Bronchial epithelial cell (primary cell): ENCODE measurements at regions not wholly inside any gene's neighbourhood (a gene's known extent, or its start where the extent isn't known, plus 50 kb on each side); places are given as distances from the start of the nearest gene placed in this dataset.
A peak's percentile ranks its signal among the peaks of the same experiment; 100 is the strongest.

Experiments used
- DNase-seq: peaks from one replicate; pipeline ENCODE4 v3.0.0-alpha.2; 2010; ENCODE audit warnings: low read depth
- FAIRE-seq: peaks from 2 replicates; lab custom pipeline; 2011; peaks lifted over from hg19 to GRCh38; lab: Jason Lieb, UNC
- H3K27me3 ChIP-seq: 2 replicates; pipeline ENCODE4 v1.5.1; 2011; ENCODE audit warnings: low read length; ENCODE audit not compliant: control insufficient read depth, insufficient read depth
- H3K36me3 ChIP-seq: 2 replicates; pipeline ENCODE4 v1.5.1; 2011; ENCODE audit warnings: low read length; ENCODE audit not compliant: control insufficient read depth, insufficient read depth
- H3K4me3 ChIP-seq: 2 replicates; pipeline ENCODE4 v1.5.1; 2011; ENCODE audit warnings: mild to moderate bottlenecking, low read depth, low read length, control low read depth
- CTCF ChIP-seq: IDR thresholded peaks from 2 replicates; pipeline ENCODE4 v1.5.1; 2011; ENCODE audit warnings: mild to moderate bottlenecking, moderate library complexity, low read length, control low read depth, inconsistent platforms; ENCODE audit not compliant: insufficient read depth, severe bottlenecking

DNA sequence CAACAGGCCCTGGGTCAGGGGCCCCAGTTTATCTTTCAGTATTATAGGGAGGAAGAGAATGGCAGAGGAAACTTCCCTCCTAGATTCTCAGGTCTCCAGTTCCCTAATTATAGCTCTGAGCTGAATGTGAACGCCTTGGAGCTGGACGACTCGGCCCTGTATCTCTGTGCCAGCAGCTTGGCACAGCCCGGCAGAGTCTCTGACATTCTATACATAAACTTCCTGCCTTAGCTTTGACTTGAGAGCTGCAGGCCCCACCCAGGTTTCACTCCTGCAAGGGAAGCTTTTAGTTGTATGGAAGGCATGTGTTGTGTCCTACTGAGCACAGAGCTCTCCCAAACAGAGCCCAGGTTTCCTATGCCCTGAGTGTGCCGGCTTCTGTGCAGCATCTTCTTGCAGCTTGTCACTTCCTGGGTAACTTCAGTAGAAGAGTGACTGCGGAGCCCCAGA is 205.6 kb upstream of the PRSS58 start:
- TF ChIP-seq CTCF, result no peak

DNA sequence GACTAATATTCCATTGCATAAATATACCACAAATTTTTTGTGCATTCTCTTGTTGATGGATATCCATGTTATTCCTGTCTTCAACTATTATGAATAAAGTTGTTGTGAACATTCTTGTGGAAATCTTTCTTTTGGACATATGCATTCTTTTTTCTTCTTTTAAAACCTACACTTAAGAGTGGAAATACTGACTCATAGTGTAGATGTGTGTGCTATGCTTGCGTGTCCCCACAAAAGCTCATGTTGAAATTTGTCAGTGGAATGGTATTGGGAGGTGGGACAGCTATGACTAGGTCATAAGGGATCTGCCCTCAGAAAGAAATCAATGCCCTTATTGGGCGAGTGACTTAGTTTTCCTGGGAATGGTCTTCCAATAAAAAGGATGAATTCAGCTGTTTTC is 203.6 kb upstream of the PRSS58 start:
- H3K36me3 ChIP-seq, result no peaks in the 10 kb centered on the region
- no peak for TF ChIP-seq CTCF
- no peak for FAIRE-seq
- H3K27me3 ChIP-seq, result no peaks in the 10 kb centered on the region
- H3K4me3 ChIP-seq, result no peak overlapping the region
- DNase-seq, result peak; percentile 83

More for the DNA sequence above, 205.6 kb upstream of the PRSS58 start:
- DNase-seq (no peak), FAIRE-seq (no peak)
- H3K27me3 ChIP-seq, result no peaks in the 10 kb centered on the region
- no peak overlapping the region for H3K4me3 ChIP-seq
- no peaks in the 10 kb centered on the region for H3K36me3 ChIP-seq

- FAIRE-seq, result no peak
- no peak for DNase-seq
- no peak for TF ChIP-seq CTCF
- Histone ChIP-seq H3K36me3 (no peaks in the 10 kb centered on the region), H3K27me3 (no peaks in the 10 kb centered on the region), H3K4me3 (no peak overlapping the region)
Measured at GRCh38 chr7:142460402-142461117, 202.7 kb upstream of the PRSS58 start.

GRCh38 chr7:142459551-142459963 is 201.7 kb upstream of the PRSS58 start:
- peak; percentile 68 for TF ChIP-seq CTCF
- Histone ChIP-seq H3K27me3 (no peaks in the 10 kb centered on the region), H3K36me3 (no peaks in the 10 kb centered on the region), H3K4me3 (no peak overlapping the region)
- FAIRE-seq, result no peak
- DNase-seq, result peak; percentile 63

DNA sequence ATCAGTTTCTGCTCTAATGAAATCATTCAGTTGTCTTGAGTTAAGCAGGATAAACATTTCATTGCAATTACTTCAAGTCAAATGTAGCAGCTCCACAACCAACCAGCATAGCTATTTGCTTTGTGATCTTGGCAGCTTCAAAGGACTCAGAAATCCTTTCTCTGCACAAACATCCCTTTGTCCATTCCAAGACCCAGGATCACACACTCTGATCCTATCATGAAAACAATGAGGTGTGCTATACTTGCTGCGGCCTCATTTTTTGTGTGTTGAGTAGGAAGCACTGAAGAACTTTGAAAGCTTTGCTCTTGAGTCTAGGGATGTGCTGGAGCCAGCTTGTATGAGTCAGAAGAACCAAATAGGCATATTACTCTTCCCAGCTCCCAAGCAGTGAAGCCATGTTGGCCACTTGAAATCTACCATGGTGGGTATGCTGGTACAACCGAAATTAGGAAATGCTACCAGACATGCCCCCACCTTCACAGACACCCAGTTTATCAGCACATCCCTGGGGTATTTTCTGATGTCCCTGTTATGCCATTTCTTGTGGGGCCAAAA is 199.4 kb upstream of the PRSS58 start:
- Histone ChIP-seq H3K36me3 (no peaks in the 10 kb centered on the region), H3K4me3 (no peak overlapping the region), H3K27me3 (no peaks in the 10 kb centered on the region)
- FAIRE-seq (no peak), DNase-seq (no peak)
- TF ChIP-seq CTCF, result no peak

DNA sequence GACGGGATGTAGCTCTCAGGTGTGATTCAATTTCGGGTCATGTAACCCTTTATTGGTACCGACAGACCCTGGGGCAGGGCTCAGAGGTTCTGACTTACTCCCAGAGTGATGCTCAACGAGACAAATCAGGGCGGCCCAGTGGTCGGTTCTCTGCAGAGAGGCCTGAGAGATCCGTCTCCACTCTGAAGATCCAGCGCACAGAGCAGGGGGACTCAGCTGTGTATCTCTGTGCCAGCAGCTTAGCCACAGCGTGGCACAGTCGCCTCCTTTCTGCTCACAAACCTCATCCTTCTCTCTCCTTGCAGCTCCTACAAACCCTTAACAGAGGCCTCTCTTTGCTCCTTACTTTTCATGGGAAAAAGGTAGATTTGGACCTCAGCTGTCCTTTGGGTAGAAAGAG is 197.5 kb upstream of the PRSS58 start:
- Histone ChIP-seq H3K4me3 (no peak overlapping the region), H3K36me3 (no peaks in the 10 kb centered on the region), H3K27me3 (no peaks in the 10 kb centered on the region)
- DNase-seq, result no peak
- FAIRE-seq, result no peak
- no peak for TF ChIP-seq CTCF
